Adipocyte (in vitro differentiated cells): ENCODE measurements at regions not wholly inside any gene's neighbourhood (a gene's known extent, or its start where the extent isn't known, plus 50 kb on each side); places are given as distances from the start of the nearest gene placed in this dataset.

ENCODE experiments used
- DNase-seq: peaks from one replicate; pipeline ENCODE4 v3.0.0-alpha.2; 2015; ENCODE audit warnings: low read depth
- H3K27me3 ChIP-seq: replicated peaks from 2 replicates; pipeline ENCODE4 v1.7.0; 2013; ENCODE audit warnings: mild to moderate bottlenecking, low read length, moderate library complexity; ENCODE audit not compliant: control insufficient read depth, insufficient read depth
- H3K36me3 ChIP-seq: 2 replicates; pipeline ENCODE4 v1.7.0; 2013; ENCODE audit warnings: low read length, mild to moderate bottlenecking, moderate library complexity; ENCODE audit not compliant: control insufficient read depth, insufficient read depth, severe bottlenecking
- H3K4me1 ChIP-seq: 2 replicates; pipeline ENCODE4 v1.7.0; 2013; ENCODE audit warnings: mild to moderate bottlenecking, low read length, moderate library complexity; ENCODE audit not compliant: control insufficient read depth, insufficient read depth
- H3K4me3 ChIP-seq: 2 replicates; pipeline ENCODE4 v1.7.0; 2013; ENCODE audit warnings: mild to moderate bottlenecking, low read length, moderate library complexity
- H3K9ac ChIP-seq: 2 replicates; pipeline ENCODE4 v1.7.0; 2013; ENCODE audit warnings: mild to moderate bottlenecking, low read length, moderate library complexity
- H3K9me3 ChIP-seq: 2 replicates; pipeline ENCODE4 v1.7.0; 2013; ENCODE audit warnings: mild to moderate bottlenecking, low read length, moderate library complexity; ENCODE audit not compliant: control insufficient read depth

DNA sequence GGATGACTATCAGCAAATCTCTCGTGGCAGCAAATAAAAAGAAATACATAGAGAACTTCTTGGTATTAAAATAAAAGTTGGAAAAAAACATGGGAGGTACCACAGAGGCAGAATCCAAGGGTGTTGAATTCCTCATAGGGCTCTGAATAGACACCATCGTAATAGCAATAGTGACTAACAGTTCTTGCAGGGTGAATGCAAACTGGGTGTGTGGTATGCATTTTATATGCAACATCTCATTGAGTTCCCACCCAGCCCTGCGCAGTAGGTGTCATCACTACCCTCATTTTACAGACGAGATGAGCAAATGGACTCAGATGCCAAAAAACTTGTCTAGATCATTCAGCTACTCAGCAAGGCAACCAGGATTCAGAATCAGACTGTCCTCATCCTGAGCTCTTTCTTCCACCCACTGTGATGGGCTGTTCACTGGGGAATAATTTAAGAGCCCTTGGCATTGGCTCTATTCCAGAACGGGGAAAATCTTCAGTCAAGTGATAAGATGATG, 354.6 kb upstream of the CDH11 start:
- Histone ChIP-seq H3K4me1 (no peaks in the 10 kb centered on the region), H3K9ac (no peak overlapping the region), H3K27me3 (no peaks in the 10 kb centered on the region), H3K9me3 (no peaks in the 10 kb centered on the region), H3K36me3 (no peaks in the 10 kb centered on the region), H3K4me3 (no peak overlapping the region)
- DNase-seq, result no peak

GRCh38 chr16:65473699-65474098, 351.8 kb upstream of the CDH11 start:
- no peaks in the 10 kb centered on the region for H3K9me3 ChIP-seq

GRCh38 chr16:65469116-65469515, 347.3 kb upstream of the CDH11 start:
- no peaks in the 10 kb centered on the region for H3K9me3 ChIP-seq
- DNase-seq, result peak; percentile 1
- no peaks in the 10 kb centered on the region for H3K36me3 ChIP-seq
- H3K9ac ChIP-seq, result no peak overlapping the region
- H3K4me1 ChIP-seq, result no peaks in the 10 kb centered on the region
- H3K27me3 ChIP-seq, result no peaks in the 10 kb centered on the region
- no peak overlapping the region for H3K4me3 ChIP-seq

More at GRCh38 chr16:65473699-65474098, 351.8 kb upstream of the CDH11 start:
- Histone ChIP-seq H3K36me3 (no peaks in the 10 kb centered on the region), H3K4me1 (no peaks in the 10 kb centered on the region), H3K4me3 (no peak overlapping the region), H3K9ac (no peak overlapping the region), H3K27me3 (no peaks in the 10 kb centered on the region)
- DNase-seq, result no peak

GRCh38 chr16:65468133-65468532, 346.3 kb upstream of the CDH11 start:
- no peak overlapping the region for H3K9ac ChIP-seq
- no peak for DNase-seq
- H3K27me3 ChIP-seq, result no peaks in the 10 kb centered on the region
- no peaks in the 10 kb centered on the region for H3K36me3 ChIP-seq
- no peaks in the 10 kb centered on the region for H3K4me1 ChIP-seq
- H3K4me3 ChIP-seq, result no peak overlapping the region
- no peaks in the 10 kb centered on the region for H3K9me3 ChIP-seq

DNA sequence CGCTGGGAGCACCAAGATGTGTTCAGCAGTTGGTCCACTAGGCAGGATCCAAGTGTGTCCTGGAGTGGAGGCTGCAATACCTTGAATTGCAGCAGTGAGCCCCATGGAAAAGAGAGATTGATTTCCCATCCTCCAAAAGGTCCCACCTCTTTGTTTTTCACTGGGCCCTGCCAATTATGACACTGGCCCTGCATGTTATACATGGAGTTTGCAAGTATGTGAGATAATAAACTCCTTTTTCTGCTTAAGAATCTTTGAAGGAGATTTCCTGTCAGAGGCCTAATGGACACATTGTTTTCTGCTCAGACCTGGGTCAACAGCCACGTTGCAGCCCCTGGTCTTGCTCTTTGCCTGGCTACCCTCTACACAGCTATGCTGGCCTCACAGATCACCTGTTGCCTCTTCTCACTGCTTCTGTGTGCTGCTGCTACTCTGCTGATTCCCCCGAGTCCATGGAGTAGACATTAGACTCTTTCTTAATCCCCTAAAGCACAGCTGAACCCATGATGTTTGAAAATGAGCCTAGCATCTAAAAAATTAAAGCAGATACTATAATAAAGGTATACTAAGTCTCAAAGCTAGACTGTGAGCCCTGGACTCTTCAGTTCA, 341.9 kb upstream of the CDH11 start:
- Histone ChIP-seq H3K36me3 (no peaks in the 10 kb centered on the region), H3K9me3 (no peaks in the 10 kb centered on the region), H3K4me3 (no peak overlapping the region), H3K27me3 (no peaks in the 10 kb centered on the region), H3K4me1 (no peaks in the 10 kb centered on the region), H3K9ac (no peak overlapping the region)
- no peak for DNase-seq

GRCh38 chr16:65457084-65457483, 335.2 kb upstream of the CDH11 start:
- no peak for DNase-seq
- no peaks in the 10 kb centered on the region for H3K27me3 ChIP-seq
- no peak overlapping the region for H3K4me3 ChIP-seq
- no peak overlapping the region for H3K9ac ChIP-seq
- no peaks in the 10 kb centered on the region for H3K9me3 ChIP-seq
- no peaks in the 10 kb centered on the region for H3K36me3 ChIP-seq
- no peaks in the 10 kb centered on the region for H3K4me1 ChIP-seq

- Histone ChIP-seq H3K9me3 (no peaks in the 10 kb centered on the region), H3K4me3 (no peak overlapping the region), H3K27me3 (no peaks in the 10 kb centered on the region), H3K36me3 (no peaks in the 10 kb centered on the region), H3K4me1 (no peaks in the 10 kb centered on the region), H3K9ac (no peak overlapping the region)
- no peak for DNase-seq
Measured at GRCh38 chr16:65455761-65456160, 333.9 kb upstream of the CDH11 start.

DNA sequence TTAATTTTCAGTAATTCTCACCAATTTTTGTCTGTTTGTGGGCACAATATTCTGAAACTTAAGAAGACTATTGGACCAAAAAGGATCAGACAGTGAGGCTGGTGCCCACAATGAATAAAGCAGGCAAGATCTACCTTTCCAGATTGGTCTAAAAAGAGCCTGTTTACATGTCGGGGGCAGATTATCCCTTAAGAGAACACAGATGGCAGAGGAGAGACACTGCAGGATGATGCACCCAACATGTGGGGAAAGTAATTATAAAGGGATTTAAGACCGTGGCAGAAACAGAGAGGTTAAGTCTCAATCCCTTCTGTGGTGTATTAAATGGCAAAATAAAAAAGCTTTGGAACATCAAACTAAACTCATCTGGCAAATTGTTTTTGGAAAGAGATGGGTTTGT, 331.8 kb upstream of the CDH11 start:
- no peak for DNase-seq
- no peak overlapping the region for H3K4me3 ChIP-seq
- no peaks in the 10 kb centered on the region for H3K27me3 ChIP-seq
- no peaks in the 10 kb centered on the region for H3K4me1 ChIP-seq
- H3K36me3 ChIP-seq, result no peaks in the 10 kb centered on the region
- H3K9ac ChIP-seq, result no peak overlapping the region
- peaks cover 10% of the 10 kb centered on the region for H3K9me3 ChIP-seq

GRCh38 chr16:65449526-65449925, 327.7 kb upstream of the CDH11 start:
- H3K36me3 ChIP-seq, result no peaks in the 10 kb centered on the region
- DNase-seq, result no peak
- H3K4me3 ChIP-seq, result no peak overlapping the region
- H3K9ac ChIP-seq, result no peak overlapping the region
- H3K4me1 ChIP-seq, result peaks cover 17% of the 10 kb centered on the region
- H3K27me3 ChIP-seq, result no peaks in the 10 kb centered on the region
- peaks cover 14% of the 10 kb centered on the region for H3K9me3 ChIP-seq

DNA sequence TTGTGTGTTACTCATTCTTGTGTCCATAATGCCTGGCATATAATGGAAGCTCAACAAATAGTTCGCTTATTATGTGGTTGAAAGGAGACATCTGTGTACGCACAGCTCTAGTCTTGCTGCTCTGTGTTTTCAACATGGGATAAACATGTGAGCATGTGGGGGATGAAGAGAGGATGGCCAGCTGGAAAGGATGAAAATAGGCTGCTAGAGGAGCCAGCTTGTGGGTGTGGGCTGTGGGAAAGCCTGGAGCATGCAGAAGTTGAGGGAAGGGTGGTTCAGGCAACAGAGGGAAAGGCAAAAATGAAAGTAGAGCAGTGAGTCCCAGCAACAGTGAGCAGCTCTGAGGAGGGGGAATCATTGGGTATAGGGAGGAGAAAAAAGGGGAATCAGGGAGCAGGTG, 324.6 kb upstream of the CDH11 start:
- Histone ChIP-seq H3K27me3 (no peaks in the 10 kb centered on the region), H3K9me3 (peaks cover 14% of the 10 kb centered on the region), H3K36me3 (no peaks in the 10 kb centered on the region), H3K4me1 (peaks cover 26% of the 10 kb centered on the region), H3K9ac (no peak overlapping the region), H3K4me3 (no peak overlapping the region)
- DNase-seq, result no peak

DNA sequence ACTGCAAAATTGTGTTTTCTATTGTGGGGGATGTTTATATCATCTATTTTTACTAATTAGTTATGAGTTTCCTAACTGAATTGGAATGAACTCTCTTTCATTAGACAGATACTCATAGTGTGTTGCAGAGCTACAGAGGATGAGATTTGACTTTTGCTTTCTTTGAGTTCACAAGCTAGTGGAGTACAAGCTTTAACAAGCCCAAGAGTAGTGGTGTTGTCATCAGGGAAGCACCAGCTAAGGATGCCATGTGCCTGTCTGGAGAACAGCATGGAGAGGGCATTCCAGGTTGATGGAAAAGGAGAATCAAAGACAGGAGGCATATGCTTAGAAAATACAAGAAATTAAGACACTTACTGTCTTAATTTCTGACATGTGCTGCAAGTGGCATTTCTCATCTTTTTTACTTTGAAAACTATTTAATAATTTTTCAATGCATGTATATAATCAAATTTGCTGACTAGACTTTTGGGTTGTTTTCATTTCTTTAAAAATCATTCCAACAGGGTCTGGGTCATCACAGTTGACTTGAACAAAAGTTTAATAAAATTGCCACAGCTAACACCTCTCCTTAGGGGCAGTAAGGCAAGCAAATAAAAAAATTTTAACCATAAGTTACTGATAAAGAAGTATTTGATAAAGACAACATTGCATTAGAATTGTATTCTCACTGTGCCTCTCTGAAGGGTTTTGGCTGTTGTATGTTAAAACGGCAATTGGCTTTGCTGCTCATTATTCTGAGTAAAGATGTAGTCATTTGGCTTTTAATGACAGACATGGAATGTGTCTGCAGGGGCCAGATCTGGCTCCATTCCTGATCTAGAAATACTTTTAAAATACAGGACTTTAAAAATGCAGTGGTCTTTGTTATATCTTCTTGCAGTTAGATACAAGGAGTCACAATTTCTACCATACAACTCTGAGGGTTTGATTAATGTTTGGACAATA, 323.7 kb upstream of the CDH11 start:
- no peaks in the 10 kb centered on the region for H3K27me3 ChIP-seq
- H3K9ac ChIP-seq, result no peak overlapping the region

More for the DNA sequence above, 323.7 kb upstream of the CDH11 start:
- Histone ChIP-seq H3K4me3 (no peak overlapping the region), H3K9me3 (peaks cover 14% of the 10 kb centered on the region), H3K36me3 (no peaks in the 10 kb centered on the region), H3K4me1 (peaks cover 26% of the 10 kb centered on the region)
- DNase-seq, result no peak
